ENCODE measurements at regions not wholly inside any gene's neighbourhood (a gene's known extent, or its start where the extent isn't known, plus 50 kb on each side); places are given as distances from the start of the nearest gene placed in this dataset.
"Not testable (repeated sequence)": the region's sequence is repeated elsewhere in the genome, so short reads cannot be mapped to it uniquely, and the experiment has no call there.

DNA sequence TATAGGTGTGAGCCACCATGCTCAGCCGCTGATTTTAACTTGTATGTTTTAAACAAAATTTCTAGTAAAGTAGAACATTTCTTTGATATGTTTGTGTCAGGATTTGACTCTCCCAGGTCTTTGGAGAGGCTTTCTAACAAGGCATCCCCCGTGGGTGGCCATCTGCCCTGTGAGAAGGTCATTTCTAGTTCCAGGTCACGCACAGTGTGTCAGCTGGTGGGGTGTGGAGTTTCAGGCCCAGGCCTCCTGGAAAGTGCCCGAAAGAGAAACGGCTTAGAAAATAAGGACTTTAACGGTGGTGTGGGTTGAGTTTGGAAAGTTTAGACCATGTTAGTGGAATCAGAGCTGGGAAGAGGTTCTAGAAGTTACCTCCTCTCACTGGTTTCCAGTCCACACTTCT is 61.0 kb downstream of the SPDYE17 start:
- DNase-seq = not testable (repeated sequence)

GRCh38 chr7:76969892-76970291 is 62.3 kb downstream of the SPDYE17 start:
- DNase-seq = not testable (repeated sequence)

DNA sequence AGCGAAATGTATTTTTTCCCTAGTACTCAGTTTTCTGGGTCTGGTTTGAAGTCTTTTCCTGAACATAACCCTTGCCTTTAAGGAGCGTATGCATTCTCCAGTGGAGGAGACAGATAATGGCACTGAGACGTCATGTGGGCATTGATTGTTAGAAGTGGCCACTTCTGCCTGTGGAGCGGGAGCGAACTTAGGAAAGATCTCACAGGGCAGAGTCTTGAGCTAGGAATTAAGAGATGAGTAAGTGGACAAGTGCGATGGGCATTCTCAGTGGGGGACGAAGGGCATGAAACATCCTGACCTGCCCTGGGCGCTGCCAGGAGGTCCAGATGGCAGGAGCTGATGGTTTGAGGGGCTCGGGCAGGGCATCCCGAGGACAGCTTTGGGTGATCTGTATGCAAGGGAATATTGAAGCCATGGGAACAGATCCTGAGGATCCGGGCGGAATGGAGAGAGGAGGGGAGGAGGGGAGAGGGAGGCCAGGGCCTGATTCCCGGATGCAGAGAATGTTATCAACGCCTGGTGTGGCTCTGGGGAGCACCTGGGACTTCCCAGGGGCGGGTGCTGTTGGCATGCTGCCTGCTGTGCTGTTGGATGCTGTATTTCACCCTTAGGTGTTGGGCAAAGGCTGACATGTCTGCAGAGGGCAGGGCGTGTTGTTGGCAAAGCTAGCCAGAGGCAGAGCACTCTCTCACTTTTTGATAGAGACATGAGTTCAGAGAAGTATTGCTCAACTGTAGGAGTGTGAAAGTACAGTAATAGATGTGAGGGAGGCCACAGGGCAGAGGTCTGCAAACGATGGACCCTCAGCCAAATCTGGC is 66.2 kb downstream of the SPDYE17 start:
- not testable (repeated sequence) for DNase-seq

- not testable (repeated sequence) for DNase-seq
Measured at GRCh38 chr7:76964050-76964449, 68.1 kb downstream of the SPDYE17 start.

- not testable (repeated sequence) for DNase-seq
Measured at GRCh38 chr7:76963061-76963460, 69.1 kb downstream of the SPDYE17 start.

- DNase-seq = not testable (repeated sequence)
Measured at GRCh38 chr7:76960400-76960986, 71.7 kb downstream of the SPDYE17 start.

DNA sequence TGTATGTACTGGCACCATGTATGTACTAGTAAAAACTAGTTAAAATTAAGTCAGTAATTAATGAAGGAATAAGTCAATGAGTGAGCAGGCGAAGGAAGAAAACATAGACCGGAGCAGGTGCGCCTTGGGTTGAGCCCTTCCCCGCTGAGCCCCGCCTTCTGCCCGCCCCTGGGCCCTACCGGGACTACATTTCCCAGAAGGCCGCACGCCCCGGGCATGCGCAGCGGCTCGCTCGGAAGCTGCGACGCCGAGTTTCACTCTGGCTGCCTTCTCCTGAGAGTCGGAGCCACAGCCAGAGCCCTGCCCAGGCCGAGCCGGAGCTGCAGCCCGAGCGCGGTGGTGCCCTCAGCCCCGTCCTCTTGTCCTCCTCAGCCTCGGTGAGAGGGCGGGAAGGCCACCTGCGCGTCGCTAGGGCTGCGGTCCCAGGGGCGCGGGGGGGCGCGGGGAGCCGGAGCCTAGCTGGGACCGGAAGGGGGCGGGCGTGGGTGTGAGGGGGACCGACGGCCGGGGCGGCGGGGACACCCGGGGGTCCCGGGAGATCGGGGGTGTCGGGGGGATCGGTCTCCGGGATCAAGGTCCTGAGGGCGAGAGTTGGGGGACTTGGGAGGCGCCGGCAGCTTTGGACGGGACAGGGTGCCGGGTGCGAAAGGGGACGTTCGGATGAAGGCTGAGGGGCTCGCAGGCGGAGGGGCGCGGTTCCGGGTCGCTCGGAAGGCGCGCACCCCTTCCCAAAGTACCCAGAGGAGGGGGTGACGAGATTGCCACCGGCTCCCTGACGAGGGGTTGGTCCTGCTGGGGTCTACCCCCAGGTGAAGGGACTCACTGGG is 72.4 kb downstream of the SPDYE17 start:
- not testable (repeated sequence) for DNase-seq

- DNase-seq = not testable (repeated sequence)
Measured at GRCh38 chr7:76956531-76956930, 75.6 kb downstream of the SPDYE17 start.

- DNase-seq = not testable (repeated sequence)
Measured at GRCh38 chr7:76955124-76955523, 77.0 kb downstream of the SPDYE17 start.

DNA sequence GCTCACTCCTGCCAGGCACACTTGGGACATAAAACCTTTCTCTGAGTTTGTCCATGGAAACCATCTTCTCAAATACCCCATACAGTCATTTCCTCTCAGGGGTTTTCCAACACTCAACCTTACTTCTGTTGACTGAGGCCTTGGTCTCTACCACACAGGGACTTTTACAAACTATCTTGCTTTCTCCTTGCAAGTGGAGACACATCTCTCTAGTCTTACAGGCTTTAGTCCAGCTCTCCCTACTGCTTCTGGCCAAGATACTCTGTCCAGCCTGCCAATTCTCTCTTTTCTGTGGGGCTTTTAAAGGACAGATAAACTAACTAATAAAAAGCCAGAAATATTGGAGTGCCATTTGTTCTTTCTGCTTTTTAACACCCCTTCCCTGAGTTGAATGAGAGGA is 87.6 kb downstream of the SPDYE17 start:
- DNase-seq = not testable (repeated sequence)

GRCh38 chr7:76941809-76942765 is 90.1 kb downstream of the SPDYE17 start:
- not testable (repeated sequence) for DNase-seq

- not testable (repeated sequence) for DNase-seq
Measured at GRCh38 chr7:76937781-76938180, 94.4 kb downstream of the SPDYE17 start.

- DNase-seq = not testable (repeated sequence)
Measured at GRCh38 chr7:76937330-76937729, 94.8 kb downstream of the SPDYE17 start.

DNA sequence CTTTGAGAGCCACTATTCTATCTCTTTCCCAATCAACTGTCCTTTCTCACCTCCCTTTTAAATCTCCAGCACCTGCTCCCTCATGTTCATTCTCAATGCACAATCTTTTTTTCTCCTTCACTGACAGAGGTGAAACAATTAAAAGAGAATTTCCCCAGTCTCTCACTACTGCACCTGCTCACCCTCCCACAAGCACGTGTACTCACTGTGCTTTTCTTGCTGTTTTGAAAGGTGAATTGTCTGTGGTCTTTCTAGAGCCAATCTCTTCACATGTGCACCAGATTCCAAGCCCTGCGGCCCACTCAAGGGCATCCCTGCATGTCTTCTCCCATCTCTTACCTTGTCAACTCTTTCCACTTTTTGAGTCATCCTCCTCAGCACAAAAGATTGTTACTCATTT is 95.8 kb downstream of the SPDYE17 start:
- not testable (repeated sequence) for DNase-seq

- not testable (repeated sequence) for DNase-seq
Measured at GRCh38 chr7:76934711-76935110, 97.5 kb downstream of the SPDYE17 start.

DNA sequence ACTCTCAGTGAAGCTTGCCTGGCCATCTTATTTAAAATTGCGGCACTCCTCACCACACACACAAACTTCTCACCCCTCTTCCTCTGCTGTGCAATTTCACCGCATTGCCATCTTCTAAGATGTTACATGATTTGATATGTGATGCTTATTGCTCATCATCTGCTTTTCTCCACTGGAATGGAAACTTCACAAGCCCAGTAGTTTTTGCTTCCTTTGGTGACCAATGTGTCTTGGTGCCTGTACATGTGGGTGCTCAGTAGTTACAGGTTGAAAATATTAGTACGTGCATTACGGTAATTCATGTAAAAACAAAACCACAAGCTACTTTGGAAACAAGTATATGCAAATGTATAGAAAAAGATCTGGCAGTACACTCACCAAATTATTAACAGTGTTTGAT is 99.2 kb downstream of the SPDYE17 start:
- DNase-seq = not testable (repeated sequence)

GRCh38 chr7:76931441-76931840 is 100.7 kb downstream of the SPDYE17 start:
- not testable (repeated sequence) for DNase-seq

DNA sequence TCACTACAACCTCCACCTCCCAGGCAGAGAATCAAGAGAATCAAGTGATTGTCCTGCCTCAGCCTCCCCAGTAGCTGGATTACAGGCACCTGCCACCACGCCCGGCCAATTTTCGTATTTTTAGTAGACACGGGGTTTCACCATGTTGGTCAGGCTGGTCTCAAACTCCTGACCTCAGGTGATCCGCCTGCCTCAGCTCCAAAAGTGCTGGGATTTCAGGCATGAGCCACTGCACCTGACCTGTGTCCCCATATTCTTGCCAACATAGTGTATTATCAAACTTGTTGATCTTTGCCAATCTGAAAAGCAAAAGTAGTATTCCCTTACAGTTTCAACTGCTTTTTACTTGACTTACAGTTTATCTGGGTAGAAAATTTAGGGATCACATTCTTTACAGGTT is 101.7 kb downstream of the SPDYE17 start:
- not testable (repeated sequence) for DNase-seq

DNA sequence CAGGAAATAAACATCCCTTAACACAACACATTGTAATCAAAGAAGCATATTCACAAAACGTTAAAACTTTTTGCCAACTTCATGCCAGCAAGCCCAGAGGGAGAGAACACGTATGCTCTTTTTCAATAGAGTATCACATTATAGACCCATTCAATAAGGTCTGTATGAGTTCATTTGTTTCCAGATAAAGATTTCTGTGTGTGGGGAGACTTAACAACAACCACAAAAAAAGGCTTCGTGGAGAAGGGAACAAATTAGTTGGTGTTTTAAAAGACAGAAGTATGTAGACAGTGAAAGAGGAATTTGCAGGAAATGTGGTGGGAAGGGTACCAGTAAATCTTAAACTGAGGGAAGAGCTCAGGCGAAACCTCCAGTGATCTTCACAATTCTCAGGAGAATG is 103.4 kb downstream of the SPDYE17 start:
- DNase-seq = not testable (repeated sequence)

- not testable (repeated sequence) for DNase-seq
Measured at GRCh38 chr7:76927741-76928393, 104.3 kb downstream of the SPDYE17 start.

- DNase-seq = not testable (repeated sequence)
Measured at GRCh38 chr7:76926416-76926815, 105.7 kb downstream of the SPDYE17 start.
